Bone marrow (tissue), 2 donors: ENCODE measurements at regions not wholly inside any gene's neighbourhood (a gene's known extent, or its start where the extent isn't known, plus 50 kb on each side); places are given as distances from the start of the nearest gene placed in this dataset.
A peak's percentile ranks its signal among the peaks of the same experiment; 100 is the strongest.
"Not testable (repeated sequence)": the region's sequence is repeated elsewhere in the genome, so short reads cannot be mapped to it uniquely, and the experiment has no call there.

ENCODE experiments used
- DNase-seq, 2 donors: peaks; one replicate each; lab custom pipeline; 2025; lab: John Stamatoyannopoulos, UW

GRCh38 chr16:58863042-58863441 lies 128.9 kb upstream of the GOT2 start:
- DNase-seq, result no peak

DNA sequence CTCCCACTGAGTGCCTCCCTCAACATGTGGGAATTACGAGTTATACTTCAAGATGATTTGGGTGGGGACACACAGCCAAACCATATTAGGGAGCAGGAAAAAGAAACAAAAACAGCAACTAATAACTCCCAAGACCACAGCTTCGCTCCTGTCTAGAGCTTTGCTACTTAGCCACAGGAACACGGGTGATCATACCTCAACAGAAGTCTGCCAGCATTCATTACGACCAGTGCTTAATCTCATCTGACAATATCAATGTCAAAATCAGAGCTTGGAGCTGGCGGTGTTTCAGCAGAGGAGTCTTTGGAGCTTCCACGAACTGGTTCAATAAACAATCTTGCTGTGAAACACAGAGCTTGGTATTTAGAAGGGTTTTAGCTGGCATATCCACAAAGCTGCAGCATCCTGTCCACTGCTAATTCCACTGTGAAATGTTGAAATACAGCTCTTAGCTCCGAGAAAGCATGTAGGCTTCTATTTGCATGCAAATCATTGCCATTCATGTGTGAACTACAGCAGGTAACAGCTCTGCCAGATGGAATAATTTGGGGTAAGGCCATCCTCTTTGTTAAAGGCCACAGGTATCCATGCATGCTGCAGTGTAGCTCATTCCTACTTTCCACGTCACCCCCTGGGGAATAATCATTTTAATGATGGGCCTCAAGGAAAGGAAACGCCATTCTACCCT lies 128.4 kb upstream of the GOT2 start:
- DNase-seq, result no peak

DNA sequence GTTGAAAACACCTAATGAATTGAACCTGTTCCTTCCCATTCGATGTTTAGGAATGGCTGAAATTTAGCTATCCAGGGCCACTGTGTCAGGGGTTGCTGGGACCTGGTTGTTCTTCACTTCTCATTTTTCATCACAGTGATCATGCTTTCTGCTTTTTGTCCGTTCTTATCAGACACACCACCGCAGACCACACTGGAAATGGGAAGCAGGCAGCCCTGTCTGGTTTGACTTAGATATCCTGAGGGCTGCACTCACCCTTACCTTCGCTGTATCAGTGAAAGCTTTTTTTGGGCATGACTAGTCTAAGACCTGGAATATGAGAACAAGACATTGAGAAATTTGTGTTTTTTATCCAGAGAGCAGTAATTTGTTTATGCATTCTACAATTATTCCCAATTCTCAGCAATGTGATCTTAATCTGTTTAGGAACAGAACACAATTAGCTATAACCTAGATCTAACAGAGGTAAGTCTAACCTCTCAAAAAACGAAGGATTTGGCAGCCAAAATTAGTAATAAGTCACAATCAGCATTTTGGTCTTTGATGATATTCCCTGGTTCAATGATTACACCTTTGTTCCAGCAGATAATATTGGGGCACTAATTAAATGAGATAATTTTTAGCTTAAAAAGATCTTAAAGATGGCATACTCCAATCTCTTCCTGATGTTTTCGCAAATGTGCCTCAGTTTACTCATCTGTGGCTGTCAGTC lies 126.0 kb upstream of the GOT2 start:
- peak in 1 of 2 donors; percentile 18 for DNase-seq

- not testable (repeated sequence) for DNase-seq
Observed at GRCh38 chr16:58858577-58858976, 124.5 kb upstream of the GOT2 start.

- no peak for DNase-seq
Observed at GRCh38 chr16:58855291-58855863, 121.3 kb upstream of the GOT2 start.

DNA sequence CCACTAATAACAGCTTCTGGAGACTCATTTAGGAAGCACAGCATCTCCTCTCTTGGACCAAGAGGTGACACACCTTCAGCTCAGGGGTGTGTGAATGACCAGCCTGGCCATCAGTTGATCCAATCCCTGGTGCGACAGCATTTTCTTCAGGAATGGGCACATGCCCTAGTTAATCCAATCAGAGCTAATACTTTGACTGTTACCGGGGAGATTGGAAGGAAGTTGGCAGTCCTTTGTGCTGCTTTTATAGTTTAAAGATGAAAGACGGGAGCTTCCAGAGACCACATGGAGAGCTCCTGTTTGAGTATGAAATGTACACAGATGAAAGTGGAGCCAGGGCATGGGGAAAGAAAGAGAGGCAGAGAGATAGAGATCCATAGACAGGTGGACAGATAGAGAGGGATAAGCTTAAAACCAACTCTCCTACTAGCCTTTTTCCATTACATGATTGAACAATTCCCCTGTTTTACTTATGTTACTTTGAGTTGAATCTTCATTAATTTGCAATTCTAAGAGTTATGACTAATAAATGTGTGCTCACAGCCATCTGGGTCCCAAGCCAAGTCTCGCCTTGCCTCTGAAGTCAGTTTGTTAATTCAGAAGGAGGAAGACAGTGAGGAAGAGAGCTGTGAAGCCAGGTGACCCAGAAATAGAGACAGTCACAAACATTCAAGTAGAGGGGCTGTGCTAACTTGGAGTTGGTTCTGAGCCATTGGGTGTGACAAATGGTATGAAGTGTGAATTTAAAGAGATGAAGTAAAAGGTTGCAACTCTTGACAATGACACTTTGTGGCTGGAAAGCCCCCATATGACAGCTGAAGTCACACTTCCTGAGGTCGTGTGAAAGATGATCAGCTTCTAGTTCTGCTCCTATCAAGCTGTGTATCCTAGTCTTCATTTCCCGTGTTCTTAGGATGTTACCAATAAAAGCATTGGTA lies 120.0 kb upstream of the GOT2 start:
- DNase-seq, result no peak

- DNase-seq, result no peak
Observed at GRCh38 chr16:58850678-58851020, 116.5 kb upstream of the GOT2 start.

DNA sequence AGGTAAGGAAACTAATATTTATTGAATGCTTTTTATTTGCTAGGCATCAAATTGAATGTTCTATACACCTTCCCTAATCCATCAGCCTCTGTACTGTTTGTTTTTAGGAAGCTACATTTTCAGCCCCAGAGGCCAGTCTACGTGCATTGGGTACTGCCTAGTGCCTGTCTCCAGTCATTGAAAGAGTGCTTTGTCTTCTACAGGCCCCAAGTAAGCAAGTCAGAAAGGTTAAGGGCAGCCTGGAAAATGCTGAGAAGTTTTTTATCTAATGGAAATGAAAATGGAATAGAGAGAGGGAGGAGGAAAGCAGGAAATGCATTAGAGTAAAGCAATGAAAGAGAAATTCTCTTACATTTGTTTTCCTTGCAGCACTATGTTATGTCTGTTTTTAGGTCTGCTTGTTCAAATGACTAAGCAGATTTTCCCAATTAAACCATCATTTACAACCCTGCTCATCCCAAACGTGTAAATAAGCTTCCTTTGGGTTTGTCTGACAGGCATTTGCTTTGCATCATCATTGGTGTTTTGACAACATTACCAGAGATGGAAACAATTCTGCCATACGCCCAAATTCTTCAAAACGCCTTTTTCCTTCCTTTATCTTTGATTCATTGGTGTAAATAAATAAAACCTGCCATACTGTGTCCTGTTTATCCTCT lies 116.0 kb upstream of the GOT2 start:
- no peak for DNase-seq

DNA sequence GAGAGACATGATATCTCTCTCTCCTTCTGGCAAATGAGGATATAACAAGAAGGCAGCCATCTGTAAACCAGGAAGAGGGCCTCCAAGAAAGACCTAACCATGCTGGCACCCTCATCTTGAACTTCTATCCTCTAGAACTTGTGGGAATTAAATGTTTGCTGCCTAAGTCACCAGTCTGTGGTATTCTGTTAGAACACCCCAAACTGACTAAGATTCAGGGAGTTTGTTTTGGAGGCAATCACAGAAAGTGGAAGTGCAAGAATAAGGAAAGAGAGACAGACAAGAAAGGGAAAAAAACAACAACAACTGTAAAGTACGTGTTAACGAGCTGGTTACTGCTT lies 114.5 kb upstream of the GOT2 start:
- DNase-seq, result no peak

DNA sequence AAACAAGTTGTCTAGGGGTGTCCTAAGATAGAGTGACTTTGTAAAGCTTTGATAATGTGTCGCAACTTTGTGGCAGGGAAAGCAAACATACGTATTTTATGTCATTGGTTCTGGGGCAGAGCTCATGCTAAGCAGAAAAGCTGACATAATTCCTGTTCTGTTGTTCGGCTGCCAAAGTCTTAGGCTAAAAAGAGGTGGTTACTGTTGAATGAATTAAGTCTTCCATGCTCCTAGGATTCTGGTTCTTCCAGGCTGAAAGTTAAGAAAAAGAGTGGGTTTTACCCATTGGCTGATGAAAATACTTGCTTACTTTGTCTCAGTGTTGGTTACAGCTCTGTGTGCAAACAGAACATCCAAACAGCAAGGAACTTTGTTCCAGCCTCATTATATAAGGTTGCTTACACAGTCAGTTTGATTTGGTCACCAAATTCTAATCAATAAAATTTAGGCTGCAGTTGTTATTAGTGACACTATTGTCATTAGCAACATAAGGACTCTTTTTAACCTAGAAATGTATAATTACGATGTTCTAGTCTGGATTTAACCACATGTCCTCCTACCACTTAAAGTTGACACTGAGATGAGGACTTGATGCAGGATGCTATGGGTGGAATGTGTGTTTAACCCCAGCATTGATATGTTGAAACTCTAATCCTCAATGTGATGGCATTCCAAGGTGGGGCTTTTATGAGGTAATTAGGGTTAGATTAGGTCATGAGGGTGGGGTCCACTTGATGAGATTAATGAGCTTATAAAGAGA lies 114.0 kb upstream of the GOT2 start:
- no peak for DNase-seq

GRCh38 chr16:58846226-58846625 lies 112.1 kb upstream of the GOT2 start:
- not testable (repeated sequence) for DNase-seq

GRCh38 chr16:58843675-58844074 lies 109.6 kb upstream of the GOT2 start:
- peak in 1 of 2 donors; percentile 8 for DNase-seq

GRCh38 chr16:58842746-58843145 lies 108.6 kb upstream of the GOT2 start:
- DNase-seq, result no peak

- no peak for DNase-seq
Observed at GRCh38 chr16:58842156-58842555, 108.0 kb upstream of the GOT2 start.

DNA sequence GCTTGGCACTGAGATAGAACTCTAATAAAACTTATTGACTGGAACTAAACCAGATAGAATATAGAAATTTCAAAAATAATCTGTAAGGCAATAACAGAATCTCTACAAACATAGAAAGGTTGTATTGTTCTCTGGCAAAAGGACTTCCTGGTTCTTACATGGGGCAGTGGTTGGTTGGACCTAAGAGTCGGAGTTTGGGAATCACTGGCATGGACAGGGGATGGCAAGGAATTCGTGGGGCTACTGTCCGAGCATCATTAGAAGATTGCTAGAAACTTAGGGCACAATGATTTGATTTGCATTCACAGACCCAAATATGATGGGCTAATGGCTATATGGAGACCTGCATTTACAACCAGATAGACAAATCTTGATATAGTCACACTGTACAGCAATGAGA lies 103.8 kb upstream of the GOT2 start:
- no peak for DNase-seq

GRCh38 chr16:58836427-58836826 lies 102.3 kb upstream of the GOT2 start:
- no peak for DNase-seq

DNA sequence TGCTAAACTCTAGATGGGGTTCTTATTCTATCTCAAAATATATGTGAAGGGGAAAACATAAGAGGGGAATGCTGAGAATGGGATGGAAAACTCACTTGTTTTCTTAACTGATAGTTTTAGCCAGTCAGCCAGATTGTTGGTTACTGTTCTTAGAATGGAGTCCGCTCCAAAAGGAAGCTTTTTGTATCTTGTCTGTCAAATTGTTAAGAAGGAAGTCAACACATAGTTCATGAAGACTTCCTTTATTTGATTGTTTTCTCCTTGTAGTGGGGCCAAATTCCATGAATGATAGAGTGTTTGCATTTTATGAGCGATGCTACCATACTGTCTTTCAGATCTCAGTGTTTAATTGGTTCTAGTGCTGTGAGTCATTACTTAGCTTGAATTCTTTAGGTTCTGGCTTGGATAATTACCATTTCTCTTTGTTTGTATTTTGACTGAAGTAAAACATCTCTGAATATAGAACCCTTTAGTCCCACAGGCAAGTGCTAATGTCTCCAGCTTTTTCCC lies 98.3 kb upstream of the GOT2 start:
- no peak for DNase-seq

- no peak for DNase-seq
Observed at GRCh38 chr16:58831386-58831785, 97.3 kb upstream of the GOT2 start.

GRCh38 chr16:58828901-58829545 lies 94.9 kb upstream of the GOT2 start:
- no peak for DNase-seq

- DNase-seq, result no peak
Observed at GRCh38 chr16:58824201-58824600, 90.1 kb upstream of the GOT2 start.

- no peak for DNase-seq
Observed at GRCh38 chr16:58821886-58822285, 87.8 kb upstream of the GOT2 start.
